ENCODE measurements at regions not wholly inside any gene's neighbourhood (a gene's known extent, or its start where the extent isn't known, plus 50 kb on each side); places are given as distances from the start of the nearest gene placed in this dataset.
A peak's percentile ranks its signal among the peaks of the same experiment; 100 is the strongest.
"Not testable (repeated sequence)": the region's sequence is repeated elsewhere in the genome, so short reads cannot be mapped to it uniquely, and the experiment has no call there.

GRCh38 chr14:84937016-84937415, 592.9 kb upstream of the FLRT2 start:
- no peak overlapping the region for H3K27ac ChIP-seq
- H3K4me1 ChIP-seq = no peaks in the 10 kb centered on the region
- ATAC-seq (ENCODE audit: low FRiP score in 2 of 2) (no peak), DNase-seq (no peak)
- WGBS, 2 donors = 77% methylated on average over 2 of the region's 2 CpGs
- H3K27me3 ChIP-seq = no peaks in the 10 kb centered on the region
- H3K36me3 ChIP-seq = no peaks in the 10 kb centered on the region
- no peak for TF ChIP-seq POLR2AphosphoS5 (IDR thresholded peaks at IDR 0.05)
- no peak for TF ChIP-seq POLR2A (IDR thresholded peaks at IDR 0.05)
- no peak for TF ChIP-seq EP300 (IDR thresholded peaks at IDR 0.05)
- TF ChIP-seq CTCF (IDR thresholded peaks at IDR 0.05) = no peak
- H3K4me3 ChIP-seq = no peak overlapping the region
- no peaks in the 10 kb centered on the region for H3K9me3 ChIP-seq

GRCh38 chr14:84937449-84937848, 592.5 kb upstream of the FLRT2 start:
- no peak overlapping the region for H3K4me3 ChIP-seq
- WGBS, 2 donors = 69 to 84% methylated on average over 2 of the region's 2 CpGs
- ATAC-seq (ENCODE audit: low FRiP score in 2 of 2) = no peak
- no peak for TF ChIP-seq POLR2A (IDR thresholded peaks at IDR 0.05)
- TF ChIP-seq POLR2AphosphoS5 (IDR thresholded peaks at IDR 0.05) = no peak
- no peak for TF ChIP-seq EP300 (IDR thresholded peaks at IDR 0.05)
- no peaks in the 10 kb centered on the region for H3K9me3 ChIP-seq
- no peaks in the 10 kb centered on the region for H3K4me1 ChIP-seq
- H3K27me3 ChIP-seq = no peaks in the 10 kb centered on the region
- DNase-seq = peak in 1 of 2 donors; percentile 20
- H3K27ac ChIP-seq = no peak overlapping the region
- H3K36me3 ChIP-seq = no peaks in the 10 kb centered on the region

GRCh38 chr14:84944901-84945300, 585.0 kb upstream of the FLRT2 start:
- H3K4me1 ChIP-seq; H3K4me3 ChIP-seq; ATAC-seq (ENCODE audit: low FRiP score in 2 of 2); H3K36me3 ChIP-seq; H3K27me3 ChIP-seq; DNase-seq; H3K9me3 ChIP-seq; H3K27ac ChIP-seq: not testable (repeated sequence)
- WGBS, 2 donors = 92 to 95% methylated on average over 6 of the region's 6 CpGs

GRCh38 chr14:84959851-84960520, 570.0 kb upstream of the FLRT2 start:
- ATAC-seq (ENCODE audit: low FRiP score in 2 of 2) (no peak), DNase-seq (no peak)
- Histone ChIP-seq H3K4me3 (no peak overlapping the region), H3K9me3 (no peaks in the 10 kb centered on the region), H3K27ac (no peak overlapping the region), H3K27me3 (no peaks in the 10 kb centered on the region), H3K36me3 (no peaks in the 10 kb centered on the region), H3K4me1 (no peaks in the 10 kb centered on the region)
- whole genome bisulfite sequencing, 2 donors = 62 to 66% methylated on average over 7 of the region's 7 CpGs
- no peak for TF ChIP-seq POLR2AphosphoS5 (IDR thresholded peaks at IDR 0.05)
- no peak for TF ChIP-seq CTCF (IDR thresholded peaks at IDR 0.05)
- no peak for TF ChIP-seq EP300 (IDR thresholded peaks at IDR 0.05)
- no peak for TF ChIP-seq POLR2A (IDR thresholded peaks at IDR 0.05)

- TF ChIP-seq POLR2AphosphoS5 (IDR thresholded peaks at IDR 0.05) (no peak), POLR2A (IDR thresholded peaks at IDR 0.05) (no peak), CTCF (IDR thresholded peaks at IDR 0.05) (no peak), EP300 (IDR thresholded peaks at IDR 0.05) (no peak)
- Histone ChIP-seq H3K27me3 (no peaks in the 10 kb centered on the region), H3K4me1 (no peaks in the 10 kb centered on the region), H3K27ac (no peak overlapping the region), H3K9me3 (no peaks in the 10 kb centered on the region), H3K36me3 (no peaks in the 10 kb centered on the region), H3K4me3 (no peak overlapping the region)
- no peak for DNase-seq
- ATAC-seq (ENCODE audit: low FRiP score in 2 of 2) = no peak
- 52 to 74% methylated on average over 2 of the region's 2 CpGs for WGBS, 2 donors
Observed at GRCh38 chr14:84961637-84962036, 568.3 kb upstream of the FLRT2 start.

GRCh38 chr14:84963518-84963917, 566.4 kb upstream of the FLRT2 start:
- TF ChIP-seq POLR2AphosphoS5 (IDR thresholded peaks at IDR 0.05) = no peak
- no peak for TF ChIP-seq POLR2A (IDR thresholded peaks at IDR 0.05)
- no peak for TF ChIP-seq EP300 (IDR thresholded peaks at IDR 0.05)
- no peak for TF ChIP-seq CTCF (IDR thresholded peaks at IDR 0.05)

More at GRCh38 chr14:84963518-84963917, 566.4 kb upstream of the FLRT2 start:
- no peaks in the 10 kb centered on the region for H3K4me1 ChIP-seq
- no peak overlapping the region for H3K27ac ChIP-seq
- no peak overlapping the region for H3K4me3 ChIP-seq
- ATAC-seq (ENCODE audit: low FRiP score in 2 of 2) = no peak
- no peaks in the 10 kb centered on the region for H3K9me3 ChIP-seq
- 58 to 78% methylated on average over 5 of the region's 5 CpGs for WGBS, 2 donors
- no peak for DNase-seq
- no peaks in the 10 kb centered on the region for H3K27me3 ChIP-seq
- no peaks in the 10 kb centered on the region for H3K36me3 ChIP-seq

Measured in upper lobe of left lung (tissue), 6 donors.